Astrocyte of the spinal cord (primary cell): ENCODE measurements at regions not wholly inside any gene's neighbourhood (a gene's known extent, or its start where the extent isn't known, plus 50 kb on each side); places are given as distances from the start of the nearest gene placed in this dataset.

Experiments
- DNase-seq: peaks from one replicate; pipeline ENCODE4 v3.0.0; 2011; ENCODE audit warnings: low read depth, low spot score
- H3K4me3 ChIP-seq: 2 replicates; pipeline ENCODE4 v1.5.1; 2011; ENCODE audit warnings: low read depth, mild to moderate bottlenecking, low read length, moderate library complexity
- CTCF ChIP-seq: IDR thresholded peaks from 2 replicates; pipeline ENCODE4 v1.5.1; 2012; ENCODE audit warnings: low read depth, mild to moderate bottlenecking, low read length, inconsistent platforms
- in situ Hi-C: cut with HindIII; loops from 2 replicates; pipeline ENCODE4 v1.10.0; 2017; ENCODE audit warnings: low sequenced_read_pairs

- in situ Hi-C loops, result loop anchor here (25.0 kb wide), 1 partner anchor 287 kb away; a partner anchor contains a TSS
- TF ChIP-seq CTCF, result peak; percentile 76
- H3K4me3 ChIP-seq, result no peak overlapping the region
- DNase-seq, result peak; percentile 59
Measured at GRCh38 chr2:222024932-222025880, 273.6 kb downstream of the PAX3 start.

GRCh38 chr2:222017252-222017850 is 281.4 kb downstream of the PAX3 start:
- in situ Hi-C loops, result no loop called here
- no peak overlapping the region for H3K4me3 ChIP-seq
- TF ChIP-seq CTCF, result no peak
- DNase-seq, result no peak

- in situ Hi-C loops, result no loop called here
- no peak for DNase-seq
- no peak overlapping the region for H3K4me3 ChIP-seq
- no peak for TF ChIP-seq CTCF
Measured at GRCh38 chr2:222013889-222014288, 284.9 kb downstream of the PAX3 start.

GRCh38 chr2:222000326-222000725 is 298.5 kb downstream of the PAX3 start:
- in situ Hi-C loops, result no loop called here
- TF ChIP-seq CTCF, result no peak
- DNase-seq, result peak; percentile 95

GRCh38 chr2:221999717-222000116 is 299.1 kb downstream of the PAX3 start:
- in situ Hi-C loops, result no loop called here
- DNase-seq, result peak; percentile 90
- TF ChIP-seq CTCF, result no peak
- no peak overlapping the region for H3K4me3 ChIP-seq

More at GRCh38 chr2:222000326-222000725, 298.5 kb downstream of the PAX3 start:
- H3K4me3 ChIP-seq, result no peak overlapping the region

- TF ChIP-seq CTCF, result no peak
- peak; percentile 10 for DNase-seq
- H3K4me3 ChIP-seq, result no peak overlapping the region
- in situ Hi-C loops, result no loop called here
Measured at GRCh38 chr2:221999166-221999565, 299.6 kb downstream of the PAX3 start.
